KBM-7 (cell line): ENCODE measurements at regions not wholly inside any gene's neighbourhood (a gene's known extent, or its start where the extent isn't known, plus 50 kb on each side); places are given as distances from the start of the nearest gene placed in this dataset.

Experiments
- DNase-seq: peaks from one replicate; pipeline ENCODE4 v3.0.0-alpha.2; 2015
- in situ Hi-C: fragments of 300-500 bp; cut with MboI; formaldehyde crosslinking; loops from 2 replicates; pipeline ENCODE4 v1.14.3; 2020; ENCODE audit warnings: low sequenced_read_pairs, low pct_unique_long_range_greater_than_20kb, mixed read lengths

DNA sequence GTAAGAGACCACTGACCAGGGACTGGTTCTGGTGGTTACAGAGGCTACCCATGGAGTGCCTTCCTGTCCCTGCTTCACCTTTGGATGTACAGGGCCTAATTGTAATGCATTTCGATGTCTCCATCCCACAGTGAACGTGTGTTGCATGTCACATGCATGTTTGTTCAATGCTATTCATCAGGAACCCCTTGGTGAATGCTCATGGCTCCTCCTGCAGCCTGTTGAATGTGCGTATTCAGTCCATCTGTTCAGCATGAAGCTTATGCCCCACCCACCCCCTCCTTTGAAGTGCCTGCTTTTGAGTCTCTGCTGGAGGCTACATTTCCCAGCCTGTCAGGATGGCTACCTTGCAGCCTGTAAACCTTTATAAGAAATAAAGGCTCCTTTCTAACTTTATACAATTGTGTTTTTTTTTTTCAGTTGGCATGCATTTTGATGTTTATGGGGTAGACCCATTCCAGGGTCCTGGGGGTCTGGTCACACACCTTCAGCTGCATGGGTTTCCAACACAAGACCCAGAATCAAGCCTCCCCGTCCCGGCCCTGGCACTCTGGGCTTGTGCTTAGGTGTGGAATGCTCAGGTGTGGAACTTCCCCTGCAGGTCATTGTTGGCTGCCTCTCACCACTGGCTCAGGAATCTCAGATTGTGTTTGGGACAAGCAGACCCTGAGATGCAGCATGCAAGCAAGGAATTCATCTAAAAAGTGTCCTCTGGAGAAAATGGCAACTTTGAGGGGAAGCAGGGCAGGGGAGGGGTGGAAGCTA, 238.8 kb upstream of the HDAC4 start:
- in situ Hi-C loops = no loop called here
- DNase-seq = no peak

DNA sequence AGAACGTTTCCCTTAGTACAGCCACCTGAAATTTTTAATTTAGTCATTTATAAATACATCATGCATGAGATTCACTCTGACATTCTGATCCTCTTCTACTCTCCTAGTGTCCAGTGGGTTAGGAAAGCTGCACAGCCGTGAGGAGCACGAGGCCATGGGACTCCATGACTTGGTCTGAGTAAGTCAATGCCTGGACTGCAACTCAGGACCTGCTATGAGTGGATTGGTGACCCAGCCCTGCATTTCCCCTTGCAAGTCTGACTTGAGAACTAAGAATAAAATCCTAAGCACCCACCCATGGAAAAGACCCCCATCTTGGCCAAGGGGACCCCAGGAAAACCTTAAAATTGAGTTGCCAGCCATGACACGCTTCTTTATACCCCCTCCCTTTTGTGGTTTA, 237.6 kb upstream of the HDAC4 start:
- in situ Hi-C loops = no loop called here
- DNase-seq = no peak

DNA sequence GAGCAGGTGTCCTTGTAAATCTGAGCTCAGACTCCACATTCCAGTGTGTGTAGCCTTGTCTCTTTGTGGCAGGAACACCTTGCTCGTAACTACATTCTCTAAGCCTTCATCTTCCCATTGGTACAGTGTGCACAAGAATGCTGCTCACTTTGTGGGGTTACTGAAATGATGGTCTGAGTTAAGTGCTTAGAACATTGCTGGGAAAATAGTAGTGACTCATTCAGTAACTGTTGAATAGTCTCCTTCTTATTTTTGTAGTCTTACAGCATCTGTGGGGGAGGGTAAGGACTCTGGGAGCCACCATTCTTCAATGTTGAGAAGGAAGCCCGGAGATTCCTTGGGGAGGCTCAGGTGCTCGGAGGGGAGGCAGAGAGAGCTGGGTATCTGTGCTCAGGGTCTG, 236.0 kb upstream of the HDAC4 start:
- DNase-seq = no peak
- in situ Hi-C loops = no loop called here

DNA sequence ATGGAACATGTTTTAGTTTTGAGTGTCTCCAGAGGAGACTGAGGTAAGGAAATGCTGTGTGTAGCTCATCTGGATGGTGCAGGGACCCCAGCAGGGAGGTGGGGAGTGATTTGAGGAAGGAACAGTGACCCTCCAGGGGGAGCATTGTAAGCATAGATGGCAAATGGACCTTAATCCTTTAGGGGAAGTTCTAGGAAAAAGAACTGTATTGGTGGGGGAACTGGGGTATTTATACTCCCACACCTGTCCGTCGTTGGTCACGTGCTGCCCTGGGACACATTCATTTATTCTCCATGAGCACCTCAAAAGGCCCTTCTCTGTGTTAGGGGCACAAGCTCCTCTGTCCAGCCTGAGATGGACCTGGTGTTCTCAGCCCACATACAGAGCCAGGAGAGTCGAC, 233.9 kb upstream of the HDAC4 start:
- DNase-seq = no peak
- in situ Hi-C loops = no loop called here

DNA sequence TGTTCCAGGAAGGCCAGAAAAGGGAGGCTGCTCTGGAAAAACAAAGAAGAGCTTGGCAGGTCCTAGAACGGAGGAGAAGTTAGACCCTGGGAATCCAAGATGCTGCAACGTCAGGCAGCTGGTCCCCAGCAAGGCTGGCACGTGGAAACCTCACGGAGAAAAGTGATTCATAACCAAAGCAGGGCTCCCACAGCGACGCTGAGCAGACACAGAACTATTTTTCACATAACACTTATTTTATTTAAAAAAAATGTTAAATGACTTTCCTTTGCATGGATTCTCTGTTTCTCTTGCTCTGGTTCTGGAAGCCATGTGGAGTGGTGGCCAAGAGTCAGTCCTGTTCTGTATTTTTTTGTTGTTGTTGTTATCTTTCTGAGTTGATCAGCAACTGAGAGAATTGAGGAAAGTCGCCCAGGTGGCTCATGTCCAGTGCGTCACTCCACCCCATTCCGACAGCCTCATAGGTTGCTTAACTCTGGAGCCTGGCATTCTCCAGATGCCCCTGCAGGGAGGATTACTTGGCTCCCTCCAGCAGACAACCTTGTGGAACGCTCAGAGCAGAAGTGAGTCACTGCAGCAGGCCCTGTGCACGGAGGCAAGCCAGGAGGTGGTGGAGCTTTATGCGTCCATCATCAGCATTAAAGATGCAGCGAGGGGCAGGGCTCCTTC, 229.9 kb upstream of the HDAC4 start:
- DNase-seq = no peak

DNA sequence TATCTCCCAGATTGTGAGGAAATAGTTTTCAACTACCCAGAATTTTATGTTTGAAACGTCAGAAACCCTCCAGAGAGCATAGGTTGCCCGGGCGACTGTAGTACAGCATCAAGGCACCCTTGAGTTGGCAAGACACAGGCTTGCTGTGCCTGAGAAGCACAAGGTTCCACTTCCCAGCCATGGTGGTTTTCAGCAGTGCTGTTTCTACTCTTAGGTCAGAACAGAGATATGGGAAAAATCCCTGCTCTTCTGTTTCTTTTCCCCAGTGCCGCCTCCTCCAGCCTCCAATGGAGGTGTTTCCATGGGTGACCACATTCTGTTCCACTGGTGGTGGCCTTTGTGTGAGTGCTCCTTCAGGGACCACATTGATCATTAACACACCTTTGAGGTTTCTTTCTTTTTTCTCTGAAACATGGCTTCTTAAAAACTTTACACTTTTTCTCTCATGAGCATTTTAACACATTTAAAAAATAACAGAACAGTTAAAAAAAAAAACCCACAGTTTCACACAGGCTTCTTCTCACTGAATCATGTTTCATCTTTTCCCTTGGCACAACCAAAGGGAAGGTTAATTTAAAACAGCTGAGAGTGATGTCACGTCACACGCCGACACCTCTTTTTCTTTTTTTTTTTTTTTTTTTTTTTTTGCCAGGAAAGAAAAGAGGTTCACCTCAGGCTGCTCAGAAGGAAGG, 229.3 kb upstream of the HDAC4 start:
- in situ Hi-C loops = no loop called here
- no peak for DNase-seq

More for the DNA sequence above, 229.9 kb upstream of the HDAC4 start:
- in situ Hi-C loops = no loop called here

DNA sequence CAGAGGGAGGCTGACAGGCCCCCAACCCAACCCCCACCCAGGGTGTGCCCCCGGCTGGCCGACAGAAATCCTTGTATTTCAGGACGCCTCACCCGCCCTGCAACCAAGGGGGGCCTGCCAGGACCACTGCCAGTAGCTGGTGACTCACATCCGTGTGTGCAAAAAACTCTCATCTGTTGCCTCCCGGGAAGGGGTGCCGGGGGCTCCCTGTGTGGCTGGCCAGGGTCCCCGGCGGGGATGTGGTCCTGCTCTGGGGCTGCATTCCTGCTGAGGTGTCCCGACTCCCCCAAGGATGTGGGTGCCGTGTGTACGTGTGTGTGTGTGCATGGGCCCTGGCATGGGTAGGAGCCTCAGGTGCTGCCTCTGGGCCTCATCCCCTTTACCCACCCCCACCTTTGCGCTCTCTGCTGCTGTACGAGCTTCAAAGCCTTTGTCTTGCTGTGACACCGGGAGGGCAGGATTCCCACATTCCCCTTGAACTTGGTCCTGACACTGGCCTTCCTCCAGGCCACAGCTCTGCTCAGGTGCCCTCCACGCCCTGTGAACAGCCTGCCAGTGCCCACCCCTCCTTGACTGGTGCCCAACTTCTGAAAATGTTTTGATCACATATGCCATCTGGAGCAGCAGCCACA, 226.3 kb upstream of the HDAC4 start:
- in situ Hi-C loops = no loop called here
- DNase-seq = no peak

DNA sequence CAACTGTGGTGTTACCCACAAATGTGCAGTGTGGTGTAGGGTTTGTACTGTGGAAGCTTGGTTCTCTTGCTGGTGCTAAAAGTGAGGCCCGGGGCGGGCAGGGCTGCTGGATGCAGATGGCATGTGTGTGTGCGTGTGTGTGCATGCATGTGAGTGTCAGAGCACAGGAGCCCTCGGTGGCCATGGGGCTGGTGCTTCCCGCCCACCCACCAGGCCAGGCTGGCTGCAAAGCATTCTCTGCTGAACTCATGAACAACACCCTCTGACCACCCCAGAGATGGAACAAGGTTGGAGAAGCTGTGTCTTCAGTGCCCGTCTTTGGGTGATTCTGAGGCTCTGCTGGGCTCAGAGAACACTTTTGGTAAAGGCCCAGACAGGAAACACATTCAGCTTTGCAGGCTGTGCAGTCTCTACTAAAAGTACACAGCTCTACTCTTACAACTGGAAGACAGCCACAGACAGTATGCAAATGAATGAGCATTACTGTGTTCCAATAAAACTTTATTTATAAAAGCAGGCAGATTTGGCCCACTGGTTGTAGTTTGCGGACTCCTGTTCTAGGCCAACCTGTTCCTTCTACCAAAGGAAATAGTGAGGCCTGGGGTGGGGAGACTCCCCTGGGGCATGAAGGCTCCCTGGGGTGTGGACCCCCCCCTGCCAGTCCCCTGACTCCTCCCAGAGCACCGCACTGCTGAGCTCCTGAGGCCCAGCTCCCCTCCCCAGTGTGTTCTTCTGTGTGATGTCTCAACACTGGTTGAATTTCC, 225.3 kb upstream of the HDAC4 start:
- no peak for DNase-seq
- in situ Hi-C loops = no loop called here

DNA sequence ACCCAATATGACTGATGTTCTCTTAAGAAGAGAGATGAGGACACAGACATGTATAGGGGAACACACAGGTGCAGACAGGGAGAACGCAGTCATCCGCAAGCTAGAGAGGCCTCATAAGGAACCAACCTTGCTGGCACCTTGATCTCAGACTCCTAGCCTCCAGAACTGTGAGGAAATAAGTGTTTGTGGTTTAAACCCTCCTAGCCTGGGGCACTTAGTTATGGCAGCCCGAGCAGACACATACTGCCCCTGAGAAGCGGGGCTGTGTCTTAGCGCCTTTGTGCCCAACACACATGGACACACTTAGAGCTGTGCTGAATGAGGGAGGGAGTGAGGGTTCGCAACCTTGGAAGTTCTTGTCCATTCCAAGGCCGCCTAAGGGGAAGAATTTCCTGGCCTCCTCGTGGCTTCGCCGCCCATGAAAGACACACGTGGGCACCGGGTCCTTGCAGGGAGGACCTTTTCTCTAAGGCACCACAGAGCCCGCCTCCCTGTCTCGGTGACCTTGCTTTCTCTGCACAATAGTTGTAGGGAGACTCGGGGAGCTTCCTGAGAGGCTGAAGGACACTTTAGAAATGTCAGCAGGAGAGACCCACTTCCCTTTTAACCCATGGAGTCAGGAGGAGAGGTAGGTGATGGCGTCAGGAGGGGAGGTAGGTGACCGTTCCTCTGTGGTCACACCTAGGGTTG, 224.5 kb upstream of the HDAC4 start:
- DNase-seq = no peak
- in situ Hi-C loops = no loop called here

DNA sequence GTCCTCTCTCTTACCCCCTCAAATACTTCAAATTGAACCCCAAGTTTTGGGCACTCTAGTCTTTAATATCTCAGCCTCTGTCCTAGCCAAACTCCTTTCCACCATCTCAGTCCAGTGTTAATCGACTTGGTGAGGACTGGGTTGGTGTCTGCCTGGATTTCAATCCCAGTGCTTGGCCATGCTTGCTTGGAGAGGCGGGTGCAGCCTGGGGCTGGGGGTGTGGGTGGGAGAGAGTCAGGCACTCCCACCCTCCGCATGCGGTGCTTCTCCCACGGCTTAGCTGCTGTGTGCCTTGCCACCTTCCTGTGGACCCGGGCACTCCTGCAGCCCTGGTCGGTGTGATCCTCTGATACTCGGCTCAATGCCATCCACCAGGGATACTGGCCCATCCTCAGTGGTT, 220.8 kb upstream of the HDAC4 start:
- in situ Hi-C loops = no loop called here

DNA sequence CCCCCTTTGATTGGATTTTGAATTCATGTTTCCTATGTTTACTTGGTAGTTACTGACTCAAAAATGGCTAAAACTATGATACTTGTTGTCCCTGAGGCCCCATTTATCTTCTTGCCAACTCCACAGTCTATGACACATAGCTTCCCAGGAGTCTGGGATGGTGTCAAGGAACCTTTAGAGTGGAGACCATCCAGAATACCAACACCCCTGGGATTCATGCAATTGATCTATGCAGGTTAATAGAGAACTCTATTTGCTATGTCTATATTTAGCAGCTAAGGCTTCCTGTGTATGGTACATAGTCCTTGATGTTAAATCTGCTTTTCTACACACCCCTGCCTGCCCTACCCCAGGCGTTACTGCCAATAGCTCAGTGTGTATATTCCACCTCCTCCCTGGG, 218.5 kb upstream of the HDAC4 start:
- DNase-seq = no peak
- in situ Hi-C loops = no loop called here

More for the DNA sequence above, 220.8 kb upstream of the HDAC4 start:
- no peak for DNase-seq

DNA sequence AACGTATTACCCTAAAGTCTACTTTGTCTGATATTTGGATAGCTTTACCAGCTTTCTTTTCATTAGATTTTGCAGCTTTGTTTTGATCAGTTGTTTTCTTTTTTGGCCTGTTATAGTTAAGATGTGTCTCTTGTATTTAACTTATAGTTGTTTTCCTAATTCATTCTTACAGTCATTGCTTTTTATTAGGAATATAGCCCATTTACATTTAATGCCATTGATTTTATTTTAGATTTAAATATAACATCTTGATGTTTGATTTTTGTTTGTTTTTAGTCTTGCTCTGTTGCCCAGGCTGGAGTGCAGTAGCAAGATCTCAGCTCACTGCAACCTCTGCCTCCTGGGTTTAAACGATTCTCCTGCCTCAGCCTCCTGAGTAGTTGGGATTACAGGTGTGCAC, 215.9 kb upstream of the HDAC4 start:
- DNase-seq = no peak
- in situ Hi-C loops = no loop called here

DNA sequence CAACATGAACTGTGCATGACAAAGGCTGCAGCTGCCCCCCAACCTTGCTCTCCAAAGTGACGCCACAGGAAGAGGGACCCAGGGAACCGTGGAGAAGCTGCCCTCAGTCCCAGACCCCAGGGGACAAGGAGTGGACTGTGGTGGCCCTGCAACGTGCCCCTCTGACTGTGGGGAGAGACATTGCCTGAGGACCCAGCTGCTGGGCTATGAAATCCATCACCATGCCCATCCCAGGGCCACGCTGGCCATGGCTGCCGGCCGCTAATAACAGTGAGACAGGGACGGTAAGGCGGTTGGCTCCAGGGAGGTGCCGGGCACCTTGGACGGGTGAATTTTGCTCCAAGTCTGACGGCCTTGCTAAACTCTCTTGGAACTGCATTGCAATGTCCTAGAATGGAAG, 211.3 kb upstream of the HDAC4 start:
- in situ Hi-C loops = no loop called here
- no peak for DNase-seq

DNA sequence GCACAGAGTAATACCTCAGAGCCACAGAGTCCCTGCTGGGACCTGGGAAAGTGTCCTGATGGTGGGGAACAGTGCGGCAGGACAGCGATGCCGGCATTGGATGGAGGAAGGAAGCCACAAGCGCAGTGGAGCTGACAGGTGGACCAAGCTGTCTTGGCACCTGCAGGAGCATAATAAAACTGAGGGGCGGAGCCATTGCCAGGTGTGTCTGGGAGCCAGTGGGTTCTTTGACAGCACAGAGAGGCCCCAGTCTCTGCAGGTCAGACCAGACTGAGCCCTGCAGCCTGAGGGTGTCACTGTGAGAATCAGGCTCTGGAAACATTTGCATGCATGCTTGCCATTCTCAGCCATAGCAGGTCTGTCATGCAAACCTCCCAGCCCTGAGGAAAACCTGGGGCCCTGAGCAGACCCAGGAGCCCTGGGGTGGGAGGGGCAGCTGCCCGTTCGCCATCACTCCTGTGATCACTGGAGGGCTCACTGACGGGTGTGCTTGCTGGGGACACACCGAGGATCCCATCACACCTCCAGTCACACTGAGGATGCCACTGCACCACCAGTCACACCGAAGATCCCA, 210.5 kb upstream of the HDAC4 start:
- DNase-seq = no peak
- in situ Hi-C loops = no loop called here

DNA sequence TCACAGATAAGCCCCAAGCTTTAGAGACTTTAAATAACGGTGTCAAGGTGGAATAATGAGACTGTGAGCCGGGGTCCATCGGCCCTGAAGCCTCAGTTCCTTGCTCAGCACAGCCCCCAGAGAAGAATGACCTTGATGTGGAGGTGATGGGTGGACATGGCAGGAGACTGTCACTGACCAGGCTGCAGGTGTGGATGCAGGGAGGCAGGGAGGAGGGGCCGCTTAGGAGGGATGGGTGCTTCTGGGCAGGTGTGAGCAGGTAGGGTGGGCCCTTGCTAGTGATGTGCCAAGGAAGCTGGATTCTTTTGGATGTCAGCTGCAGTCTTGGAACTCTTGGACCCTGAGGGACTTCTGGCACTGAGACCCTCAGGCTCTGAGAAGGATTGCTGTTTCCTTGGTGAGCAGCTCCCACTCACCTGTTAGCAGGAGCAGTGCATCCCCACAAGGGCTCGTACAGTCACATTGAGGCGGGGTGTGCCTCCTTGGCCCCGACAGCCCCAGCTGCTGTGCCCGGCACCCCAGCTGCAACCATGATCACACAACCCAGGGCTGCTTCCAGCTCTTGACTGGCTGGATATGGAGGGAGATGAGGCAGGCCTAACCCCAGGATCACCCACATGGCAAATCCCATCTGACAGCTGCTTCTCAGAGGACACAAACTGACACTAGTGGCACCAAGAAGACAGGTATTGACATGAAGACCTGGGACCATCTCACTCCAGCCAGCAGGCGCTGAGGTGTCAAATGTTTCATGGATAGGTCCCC, 209.8 kb upstream of the HDAC4 start:
- in situ Hi-C loops = no loop called here

DNA sequence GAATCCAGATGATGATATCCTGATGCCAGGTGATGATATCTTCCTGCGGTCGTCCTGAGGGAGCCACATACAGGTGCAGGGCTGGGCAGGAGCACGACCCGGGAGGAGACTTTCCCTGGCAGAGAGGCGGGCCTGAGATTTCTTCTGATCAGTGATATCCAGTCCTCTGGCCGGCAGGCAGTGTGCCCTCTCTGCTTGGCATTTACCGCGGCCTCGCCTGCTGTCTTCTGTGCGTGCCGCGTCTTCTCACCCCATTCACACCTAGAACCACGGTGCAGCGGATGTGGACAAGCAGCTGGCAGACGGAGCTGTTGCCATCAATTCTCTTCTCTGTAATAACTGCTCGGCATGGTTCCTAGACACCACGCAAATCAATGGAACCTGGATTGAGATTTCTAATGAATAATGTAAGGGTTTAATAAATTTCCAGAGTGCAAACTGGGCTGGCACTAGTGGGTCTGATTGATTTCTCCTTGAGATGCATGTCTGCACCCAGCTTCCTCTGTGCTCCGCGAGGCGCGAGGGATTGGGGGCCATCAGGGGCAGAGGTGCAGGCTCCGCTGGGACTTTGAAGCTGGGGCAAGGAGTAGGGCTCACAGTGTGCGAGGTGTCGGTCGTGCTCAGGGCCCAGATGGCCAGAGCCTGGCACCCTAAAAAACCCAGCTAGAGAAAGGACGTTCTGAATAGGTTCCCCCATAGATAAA, 208.9 kb upstream of the HDAC4 start:
- DNase-seq = no peak
- in situ Hi-C loops = no loop called here

More for the DNA sequence above, 209.8 kb upstream of the HDAC4 start:
- no peak for DNase-seq

DNA sequence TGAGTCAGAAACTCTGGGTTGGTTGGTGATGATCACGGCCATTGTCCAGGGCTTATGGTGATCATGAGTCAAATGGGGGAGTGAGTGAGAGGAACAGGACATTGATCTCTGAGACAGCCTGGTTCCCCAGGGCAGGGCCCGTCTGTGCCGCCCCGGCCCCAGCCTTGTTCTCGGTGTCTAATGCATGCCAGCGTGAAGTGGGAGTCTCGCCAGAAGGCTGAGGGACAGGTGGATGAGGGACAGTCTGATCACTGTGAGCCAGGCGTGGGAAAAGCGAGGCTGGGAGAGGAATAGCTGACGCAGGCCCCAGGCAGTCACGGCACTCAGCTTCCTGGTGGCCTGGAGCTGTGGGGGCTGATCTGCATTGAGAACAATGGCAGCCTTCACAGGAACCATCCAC, 208.3 kb upstream of the HDAC4 start:
- no peak for DNase-seq
- in situ Hi-C loops = no loop called here
